ENCODE measurements at regions not wholly inside any gene's neighbourhood (a gene's known extent, or its start where the extent isn't known, plus 50 kb on each side); places are given as distances from the start of the nearest gene placed in this dataset.

- TF ChIP-seq REST (IDR thresholded peaks at IDR 0.05; ENCODE audit: borderline replicate concordance) (no peak), EZH2 (IDR thresholded peaks at IDR 0.05; ENCODE audit: borderline replicate concordance, insufficient read depth, low read length, poor library complexity, severe bottlenecking) (no peak), POLR2AphosphoS5 (IDR thresholded peaks at IDR 0.05) (no peak), MXI1 (conservative IDR thresholded peaks at IDR 0.05; ENCODE audit: poor library complexity, severe bottlenecking) (no peak)
- TF ChIP-seq, protein P1, sequence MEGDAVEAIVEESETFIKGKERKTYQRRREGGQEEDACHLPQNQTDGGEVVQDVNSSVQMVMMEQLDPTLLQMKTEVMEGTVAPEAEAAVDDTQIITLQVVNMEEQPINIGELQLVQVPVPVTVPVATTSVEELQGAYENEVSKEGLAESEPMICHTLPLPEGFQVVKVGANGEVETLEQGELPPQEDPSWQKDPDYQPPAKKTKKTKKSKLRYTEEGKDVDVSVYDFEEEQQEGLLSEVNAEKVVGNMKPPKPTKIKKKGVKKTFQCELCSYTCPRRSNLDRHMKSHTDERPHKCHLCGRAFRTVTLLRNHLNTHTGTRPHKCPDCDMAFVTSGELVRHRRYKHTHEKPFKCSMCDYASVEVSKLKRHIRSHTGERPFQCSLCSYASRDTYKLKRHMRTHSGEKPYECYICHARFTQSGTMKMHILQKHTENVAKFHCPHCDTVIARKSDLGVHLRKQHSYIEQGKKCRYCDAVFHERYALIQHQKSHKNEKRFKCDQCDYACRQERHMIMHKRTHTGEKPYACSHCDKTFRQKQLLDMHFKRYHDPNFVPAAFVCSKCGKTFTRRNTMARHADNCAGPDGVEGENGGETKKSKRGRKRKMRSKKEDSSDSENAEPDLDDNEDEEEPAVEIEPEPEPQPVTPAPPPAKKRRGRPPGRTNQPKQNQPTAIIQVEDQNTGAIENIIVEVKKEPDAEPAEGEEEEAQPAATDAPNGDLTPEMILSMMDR (IDR thresholded peaks at IDR 0.05; ENCODE audit: poor library complexity, severe bottlenecking) = no peak
Measured at GRCh38 chr6:104596091-104596490, 263.6 kb downstream of the HACE1 start.
